HG02623 (cell line): ENCODE measurements at regions not wholly inside any gene's neighbourhood (a gene's known extent, or its start where the extent isn't known, plus 50 kb on each side); places are given as distances from the start of the nearest gene placed in this dataset.

Source experiments
- ATAC-seq: cut with Tn5 transposase; IDR thresholded peaks from one replicate; pipeline ENCODE4 v1.9.1; 2021; ENCODE audit warnings: moderate library complexity; ENCODE audit not compliant: unreplicated experiment

- no peak for ATAC-seq
Measured at GRCh38 chr5:3654515-3654914, 58.9 kb downstream of the IRX1 start.

GRCh38 chr5:3656803-3657202, 61.2 kb downstream of the IRX1 start:
- ATAC-seq = no peak

DNA sequence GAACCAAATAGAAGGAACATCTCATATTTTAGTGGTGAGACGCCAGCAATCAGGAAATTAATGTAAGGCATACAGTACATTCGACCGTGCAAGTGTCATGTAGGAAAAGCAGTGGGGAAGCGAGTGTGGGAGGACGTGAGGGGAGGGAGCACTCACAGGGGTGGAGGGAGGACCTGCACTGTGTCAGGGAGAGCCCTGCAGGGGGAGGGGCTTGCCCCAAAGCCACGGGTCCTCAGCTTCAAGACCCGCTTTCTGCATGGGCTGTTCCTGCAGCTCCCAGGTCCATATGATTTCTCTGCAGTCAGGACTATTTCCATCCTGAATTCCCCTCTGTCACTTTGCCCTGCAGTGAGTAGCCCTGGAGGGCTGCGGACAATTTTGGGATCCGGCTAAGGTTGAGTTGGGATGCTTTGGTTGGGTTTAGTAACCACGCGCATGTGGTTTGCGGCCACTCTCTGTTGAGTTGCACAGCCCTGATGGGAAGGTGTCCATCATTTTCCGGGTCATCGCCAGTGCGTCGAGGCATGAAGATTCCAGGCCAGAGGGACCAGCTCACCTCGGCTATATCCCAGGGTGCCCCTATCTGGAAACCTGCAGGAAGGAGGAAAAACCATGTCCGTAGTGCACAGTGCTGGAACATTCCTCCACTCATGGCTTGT, 61.9 kb downstream of the IRX1 start:
- no peak for ATAC-seq

DNA sequence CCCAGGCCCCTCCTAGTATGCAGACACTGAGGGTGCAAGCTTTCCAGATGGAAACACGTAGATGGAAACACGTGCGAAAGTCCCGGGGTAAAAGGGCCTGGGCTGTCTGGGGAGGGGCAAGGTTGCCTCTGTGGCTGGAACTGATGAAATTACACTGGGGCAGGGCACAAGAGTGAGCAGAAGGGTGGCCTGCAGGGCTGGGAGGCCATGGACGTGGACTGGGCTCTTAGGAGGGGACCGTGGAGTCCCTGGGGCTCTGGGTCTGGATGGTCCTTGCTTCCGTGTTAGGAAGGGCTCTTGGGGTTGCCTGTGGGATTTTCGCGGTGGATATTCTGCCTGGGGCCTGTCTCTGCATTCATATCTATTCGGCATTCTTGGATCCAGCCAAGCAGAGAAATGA, 63.3 kb downstream of the IRX1 start:
- ATAC-seq = no peak

DNA sequence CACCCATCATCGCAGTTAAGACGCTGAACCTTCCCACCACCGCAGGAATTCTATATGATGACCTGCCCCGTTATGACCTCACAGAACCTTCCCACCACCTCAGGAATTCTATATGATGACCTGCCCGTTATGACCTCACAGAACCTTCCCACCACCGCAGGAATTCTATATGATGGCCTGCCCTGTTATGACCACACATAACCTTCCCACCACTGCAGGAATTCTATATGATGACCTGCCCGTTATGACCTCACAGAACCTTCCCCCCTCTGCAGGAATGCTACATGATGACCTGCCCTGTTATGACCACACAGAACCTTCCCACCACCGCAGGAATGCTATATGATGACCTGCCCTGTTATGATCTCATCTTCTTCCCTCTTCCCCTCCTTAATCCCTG, 64.3 kb downstream of the IRX1 start:
- ATAC-seq = no peak

- no peak for ATAC-seq
Measured at GRCh38 chr5:3660630-3661029, 65.0 kb downstream of the IRX1 start.

- ATAC-seq = no peak
Measured at GRCh38 chr5:3661755-3662296, 66.2 kb downstream of the IRX1 start.

- no peak for ATAC-seq
Measured at GRCh38 chr5:3662344-3662743, 66.7 kb downstream of the IRX1 start.

- no peak for ATAC-seq
Measured at GRCh38 chr5:3671337-3671736, 75.7 kb downstream of the IRX1 start.

- ATAC-seq = no peak
Measured at GRCh38 chr5:3678801-3679200, 83.2 kb downstream of the IRX1 start.

DNA sequence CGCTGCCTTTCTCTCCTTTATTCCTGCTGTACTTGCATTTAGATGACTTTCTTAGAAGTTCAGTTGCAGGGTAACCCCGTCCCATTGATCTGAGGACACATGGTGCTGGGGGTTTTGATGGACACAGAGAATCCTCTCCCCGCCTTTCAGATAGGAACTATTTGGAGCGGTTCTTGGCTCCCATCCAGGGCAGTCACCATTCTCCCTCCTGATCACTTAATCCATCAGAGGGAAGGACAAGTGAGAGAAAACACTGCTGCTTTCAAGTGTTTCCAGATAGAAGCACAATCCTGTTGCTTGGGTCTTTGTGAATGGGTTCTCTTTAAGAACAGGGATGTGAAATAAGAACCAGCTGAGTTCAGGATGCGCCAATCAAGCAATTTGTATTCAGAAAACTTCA, 85.2 kb downstream of the IRX1 start:
- no peak for ATAC-seq

DNA sequence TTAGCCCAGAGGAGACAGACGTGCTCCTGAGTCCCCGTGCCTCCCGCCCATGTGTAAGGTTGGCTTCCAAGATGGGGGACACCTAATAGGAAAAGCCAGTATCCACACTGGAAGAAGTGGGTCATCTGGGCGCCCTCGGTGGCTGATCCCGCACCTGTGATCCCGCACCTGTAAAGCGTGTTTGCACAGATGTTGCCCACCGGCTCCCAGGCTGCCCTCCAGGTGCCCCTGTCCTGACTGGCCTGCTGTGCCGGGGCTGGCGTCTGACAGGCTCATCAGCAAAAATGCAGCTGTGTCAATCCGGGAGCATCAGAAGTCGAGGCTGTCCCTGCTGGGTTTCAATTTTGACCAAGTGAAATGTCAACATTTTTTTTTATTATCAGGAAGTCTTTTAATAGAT, 88.5 kb downstream of the IRX1 start:
- no peak for ATAC-seq

DNA sequence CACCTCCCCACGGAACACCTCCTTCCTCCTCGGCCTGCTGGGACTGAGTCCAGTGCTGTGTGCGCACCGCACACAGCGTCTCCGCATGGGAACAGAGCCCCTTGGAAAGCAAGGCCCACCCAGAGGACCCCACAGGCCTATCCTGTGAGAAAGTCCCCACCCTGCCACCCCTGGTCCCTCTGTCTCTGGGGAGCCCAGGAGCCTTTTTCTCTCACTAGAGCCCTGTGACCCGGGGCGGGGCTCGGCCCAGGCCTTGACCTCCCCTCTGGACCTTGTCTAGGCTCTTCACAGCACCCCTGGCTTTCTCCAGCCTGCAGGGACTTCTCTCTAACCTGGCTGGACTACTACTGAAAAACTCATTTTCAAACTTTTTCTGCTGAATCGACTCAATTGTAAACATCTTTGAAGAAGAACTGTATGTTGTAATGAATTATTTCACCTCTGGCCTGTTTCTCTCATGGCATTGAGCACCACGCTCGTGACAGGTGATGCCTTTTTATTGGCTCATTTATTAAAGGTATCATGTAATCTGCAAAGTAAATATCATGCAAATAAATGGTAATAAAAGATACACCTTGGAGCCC, 89.2 kb downstream of the IRX1 start:
- ATAC-seq = no peak

- ATAC-seq = no peak
Measured at GRCh38 chr5:3694819-3695218, 99.2 kb downstream of the IRX1 start.

- ATAC-seq = no peak
Measured at GRCh38 chr5:3695818-3696217, 100.2 kb downstream of the IRX1 start.

- no peak for ATAC-seq
Measured at GRCh38 chr5:3698412-3698811, 102.8 kb downstream of the IRX1 start.

DNA sequence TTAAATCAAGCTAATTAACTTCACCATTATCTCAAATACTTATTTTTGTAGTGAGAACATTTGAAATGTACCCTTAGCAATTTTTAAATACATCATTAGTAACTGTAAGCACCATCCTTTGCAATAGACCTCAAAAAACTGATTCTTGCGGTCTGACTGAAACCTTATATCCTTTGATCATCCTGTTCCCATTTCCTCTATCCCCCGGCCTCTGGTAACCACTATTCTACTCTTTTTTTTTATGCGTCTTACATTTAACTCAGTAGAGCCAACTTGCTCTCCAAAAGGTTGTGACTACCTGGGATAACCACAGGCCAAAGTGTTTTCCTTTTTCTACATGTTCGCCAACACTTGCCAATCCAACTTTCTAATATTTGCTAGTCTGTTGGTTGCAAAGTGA, 106.1 kb downstream of the IRX1 start:
- ATAC-seq = no peak

GRCh38 chr5:3704661-3705060, 109.0 kb downstream of the IRX1 start:
- no peak for ATAC-seq

- ATAC-seq = no peak
Measured at GRCh38 chr5:3709068-3709716, 113.6 kb downstream of the IRX1 start.

- no peak for ATAC-seq
Measured at GRCh38 chr5:3709717-3710348, 114.2 kb downstream of the IRX1 start.

DNA sequence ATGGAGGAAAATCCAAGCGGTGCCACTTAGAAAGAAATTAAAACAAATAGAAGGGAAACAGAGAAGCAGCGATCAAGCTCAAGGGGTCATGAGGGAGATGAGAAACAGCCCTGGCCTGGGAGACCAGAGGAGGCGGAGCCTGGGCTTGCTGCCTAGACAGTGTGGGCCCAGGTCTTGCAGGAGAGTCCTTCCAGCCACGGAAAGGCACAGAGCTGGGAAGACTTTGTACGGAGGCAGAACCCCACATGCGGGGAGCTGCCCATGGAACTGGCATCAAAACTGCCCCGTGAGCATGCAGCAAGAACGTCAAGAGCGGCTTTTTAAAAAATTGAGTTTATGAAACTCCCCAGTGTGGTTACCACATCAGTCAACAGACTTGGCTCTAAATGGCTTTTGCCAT, 119.4 kb downstream of the IRX1 start:
- ATAC-seq = no peak

DNA sequence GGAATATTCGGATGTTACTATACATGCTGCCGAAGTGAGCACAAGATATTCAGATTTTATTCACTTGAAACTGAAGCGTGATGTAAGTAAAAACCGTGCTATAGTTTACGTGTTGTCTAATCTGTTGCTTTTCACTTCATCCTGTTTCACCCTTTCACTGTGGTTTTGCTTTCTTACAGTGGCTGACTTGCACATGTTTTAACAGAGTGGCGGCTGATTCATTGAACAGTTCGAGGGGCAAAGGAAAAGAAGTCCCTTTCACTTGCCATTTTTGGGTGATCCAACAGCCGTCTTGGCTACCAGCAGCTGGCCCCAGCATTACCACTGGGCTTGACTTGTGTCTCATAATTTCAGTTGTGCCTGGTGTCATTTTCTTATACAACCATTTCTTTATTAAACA, 134.0 kb downstream of the IRX1 start:
- no peak for ATAC-seq
